ENCODE measurements at regions not wholly inside any gene's neighbourhood (a gene's known extent, or its start where the extent isn't known, plus 50 kb on each side); places are given as distances from the start of the nearest gene placed in this dataset.

GRCh38 chr10:31580646-31581045, 261.6 kb downstream of the ZEB1 start:
- H3K4me3 ChIP-seq (ENCODE audit: low read depth, low read length), result no peak overlapping the region
- no peak for TF ChIP-seq CTCF (IDR thresholded peaks at IDR 0.05; ENCODE audit: borderline replicate concordance, insufficient read depth, low read depth, low read length)

All from GM12875 (cell line).